WERI-Rb-1 (cell line): ENCODE measurements at regions not wholly inside any gene's neighbourhood (a gene's known extent, or its start where the extent isn't known, plus 50 kb on each side); places are given as distances from the start of the nearest gene placed in this dataset.
A peak's percentile ranks its signal among the peaks of the same experiment; 100 is the strongest.

ENCODE experiments used
- DNase-seq: peaks from one replicate; pipeline ENCODE4 v3.0.0-alpha.2; 2020
- H3K27ac ChIP-seq: fragments of 250-450 bp; sonication (Bioruptor Pico); 2 replicates; pipeline ENCODE4 v1.5.1; 2020; ENCODE audit warnings: mild to moderate bottlenecking, moderate library complexity
- H3K27me3 ChIP-seq: fragments of 250-450 bp; sonication (Bioruptor Pico); 2 replicates; pipeline ENCODE4 v1.5.1; 2021; ENCODE audit warnings: mild to moderate bottlenecking, low read depth, moderate library complexity; ENCODE audit not compliant: insufficient read depth, severe bottlenecking
- H3K36me3 ChIP-seq: fragments of 250-450 bp; sonication (Bioruptor Pico); 2 replicates; pipeline ENCODE4 v1.5.1; 2020; ENCODE audit warnings: mild to moderate bottlenecking, moderate library complexity
- H3K4me3 ChIP-seq: 2 replicates; pipeline ENCODE4 v1.5.1; 2011; ENCODE audit warnings: low read depth, mild to moderate bottlenecking, control low read depth, low read length
- H3K9me3 ChIP-seq: fragments of 250-450 bp; sonication (Bioruptor Pico); 2 replicates; pipeline ENCODE4 v1.5.1; 2021; ENCODE audit warnings: mild to moderate bottlenecking, moderate library complexity; ENCODE audit not compliant: severe bottlenecking
- TF ChIP-seq, protein P1 (sequence below): IDR thresholded peaks from 2 replicates; pipeline ENCODE4 v1.5.1; 2011; ENCODE audit warnings: low read depth, mild to moderate bottlenecking, control low read depth, inconsistent platforms, low read length

DNA sequence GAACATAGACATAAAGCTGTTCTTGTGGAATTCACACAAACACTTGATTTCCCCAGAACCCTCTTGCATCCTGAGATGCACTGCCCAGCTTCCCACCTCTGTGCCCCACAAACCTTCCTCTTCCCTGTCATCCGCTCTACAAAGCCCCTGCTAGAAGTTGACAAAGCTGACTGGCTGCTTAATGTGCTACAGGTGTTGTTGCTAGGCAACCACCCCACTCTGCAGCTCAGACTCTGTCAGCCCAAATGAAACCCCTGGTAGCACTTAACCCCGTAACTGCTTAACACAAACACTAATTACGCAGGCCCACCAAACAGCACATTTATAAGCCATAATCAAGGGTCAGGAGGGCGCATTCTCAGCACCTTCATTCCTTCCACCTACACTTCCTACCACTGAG, 172.0 kb upstream of the CADM1 start:
- no peak for DNase-seq
- TF ChIP-seq, protein P1, sequence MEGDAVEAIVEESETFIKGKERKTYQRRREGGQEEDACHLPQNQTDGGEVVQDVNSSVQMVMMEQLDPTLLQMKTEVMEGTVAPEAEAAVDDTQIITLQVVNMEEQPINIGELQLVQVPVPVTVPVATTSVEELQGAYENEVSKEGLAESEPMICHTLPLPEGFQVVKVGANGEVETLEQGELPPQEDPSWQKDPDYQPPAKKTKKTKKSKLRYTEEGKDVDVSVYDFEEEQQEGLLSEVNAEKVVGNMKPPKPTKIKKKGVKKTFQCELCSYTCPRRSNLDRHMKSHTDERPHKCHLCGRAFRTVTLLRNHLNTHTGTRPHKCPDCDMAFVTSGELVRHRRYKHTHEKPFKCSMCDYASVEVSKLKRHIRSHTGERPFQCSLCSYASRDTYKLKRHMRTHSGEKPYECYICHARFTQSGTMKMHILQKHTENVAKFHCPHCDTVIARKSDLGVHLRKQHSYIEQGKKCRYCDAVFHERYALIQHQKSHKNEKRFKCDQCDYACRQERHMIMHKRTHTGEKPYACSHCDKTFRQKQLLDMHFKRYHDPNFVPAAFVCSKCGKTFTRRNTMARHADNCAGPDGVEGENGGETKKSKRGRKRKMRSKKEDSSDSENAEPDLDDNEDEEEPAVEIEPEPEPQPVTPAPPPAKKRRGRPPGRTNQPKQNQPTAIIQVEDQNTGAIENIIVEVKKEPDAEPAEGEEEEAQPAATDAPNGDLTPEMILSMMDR, result no peak
- H3K36me3 ChIP-seq, result no peaks in the 10 kb centered on the region
- no peak overlapping the region for H3K4me3 ChIP-seq
- no peak overlapping the region for H3K27ac ChIP-seq
- H3K27me3 ChIP-seq, result no peaks in the 10 kb centered on the region
- no peaks in the 10 kb centered on the region for H3K9me3 ChIP-seq

- Histone ChIP-seq H3K9me3 (no peaks in the 10 kb centered on the region), H3K4me3 (no peak overlapping the region), H3K27ac (no peak overlapping the region), H3K27me3 (no peaks in the 10 kb centered on the region), H3K36me3 (no peaks in the 10 kb centered on the region)
- no peak for DNase-seq
- TF ChIP-seq, protein P1, result no peak
These were observed 170.8 kb upstream of the CADM1 start for GRCh38 chr11:115674937-115675544.

GRCh38 chr11:115674176-115674936, 170.1 kb upstream of the CADM1 start:
- Histone ChIP-seq H3K4me3 (no peak overlapping the region), H3K27me3 (no peaks in the 10 kb centered on the region), H3K27ac (no peak overlapping the region), H3K9me3 (no peaks in the 10 kb centered on the region), H3K36me3 (no peaks in the 10 kb centered on the region)
- TF ChIP-seq, protein P1, result no peak
- DNase-seq, result no peak

DNA sequence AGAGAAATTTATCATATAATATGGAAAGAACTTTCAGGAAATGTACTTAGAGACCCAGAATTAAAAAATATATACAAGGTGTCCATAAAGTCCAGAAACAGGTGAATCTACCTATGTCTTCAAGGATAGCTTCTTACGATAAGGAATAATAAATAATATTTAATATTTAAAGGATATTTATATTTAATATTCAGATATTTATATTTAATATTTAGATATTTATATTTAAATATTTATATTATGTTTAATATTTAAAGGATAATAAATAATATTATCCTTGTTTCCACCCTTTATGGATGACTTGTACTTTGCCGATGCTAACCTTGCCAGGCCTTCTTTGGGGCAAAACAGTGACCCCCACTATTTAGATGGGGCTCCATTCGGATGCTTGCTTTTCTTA, 169.5 kb upstream of the CADM1 start:
- TF ChIP-seq, protein P1, result no peak
- Histone ChIP-seq H3K27ac (no peak overlapping the region), H3K9me3 (no peaks in the 10 kb centered on the region), H3K4me3 (no peak overlapping the region), H3K27me3 (no peaks in the 10 kb centered on the region), H3K36me3 (no peaks in the 10 kb centered on the region)
- no peak for DNase-seq

- Histone ChIP-seq H3K27me3 (no peaks in the 10 kb centered on the region), H3K4me3 (no peak overlapping the region), H3K27ac (no peak overlapping the region), H3K9me3 (no peaks in the 10 kb centered on the region), H3K36me3 (no peaks in the 10 kb centered on the region)
- TF ChIP-seq, protein P1, result 0 out of 2 replicates have a peak, but pooled peaks have one; percentile 36
- peak; percentile 67 for DNase-seq
These were observed 168.8 kb upstream of the CADM1 start for GRCh38 chr11:115672999-115673411.

GRCh38 chr11:115672412-115672811, 168.2 kb upstream of the CADM1 start:
- H3K27me3 ChIP-seq, result no peaks in the 10 kb centered on the region
- H3K4me3 ChIP-seq, result no peak overlapping the region
- H3K9me3 ChIP-seq, result no peaks in the 10 kb centered on the region
- TF ChIP-seq, protein P1, result no peak
- DNase-seq, result no peak
- no peak overlapping the region for H3K27ac ChIP-seq
- no peaks in the 10 kb centered on the region for H3K36me3 ChIP-seq
